WERI-Rb-1 (cell line): ENCODE measurements at regions not wholly inside any gene's neighbourhood (a gene's known extent, or its start where the extent isn't known, plus 50 kb on each side); places are given as distances from the start of the nearest gene placed in this dataset.

ENCODE experiments used
- DNase-seq: peaks from one replicate; pipeline ENCODE4 v3.0.0-alpha.2; 2020
- H3K27ac ChIP-seq: fragments of 250-450 bp; sonication (Bioruptor Pico); 2 replicates; pipeline ENCODE4 v1.5.1; 2020; ENCODE audit warnings: mild to moderate bottlenecking, moderate library complexity
- H3K27me3 ChIP-seq: fragments of 250-450 bp; sonication (Bioruptor Pico); 2 replicates; pipeline ENCODE4 v1.5.1; 2021; ENCODE audit warnings: mild to moderate bottlenecking, low read depth, moderate library complexity; ENCODE audit not compliant: insufficient read depth, severe bottlenecking
- H3K36me3 ChIP-seq: fragments of 250-450 bp; sonication (Bioruptor Pico); 2 replicates; pipeline ENCODE4 v1.5.1; 2020; ENCODE audit warnings: mild to moderate bottlenecking, moderate library complexity
- H3K4me3 ChIP-seq: 2 replicates; pipeline ENCODE4 v1.5.1; 2011; ENCODE audit warnings: low read depth, mild to moderate bottlenecking, control low read depth, low read length
- H3K9me3 ChIP-seq: fragments of 250-450 bp; sonication (Bioruptor Pico); 2 replicates; pipeline ENCODE4 v1.5.1; 2021; ENCODE audit warnings: mild to moderate bottlenecking, moderate library complexity; ENCODE audit not compliant: severe bottlenecking
- CTCF ChIP-seq: IDR thresholded peaks from 2 replicates; pipeline ENCODE4 v1.5.1; 2011; ENCODE audit warnings: low read depth, mild to moderate bottlenecking, control low read depth, inconsistent platforms, low read length

GRCh38 chr2:122506620-122507019 is 751.2 kb downstream of the TSN start:
- H3K36me3 ChIP-seq = no peaks in the 10 kb centered on the region
- no peak for TF ChIP-seq CTCF
- DNase-seq = no peak
- H3K4me3 ChIP-seq = no peak overlapping the region
- H3K9me3 ChIP-seq = no peaks in the 10 kb centered on the region
- no peak overlapping the region for H3K27ac ChIP-seq
- H3K27me3 ChIP-seq = no peaks in the 10 kb centered on the region

GRCh38 chr2:122507261-122507660 is 751.8 kb downstream of the TSN start:
- no peak for TF ChIP-seq CTCF
- H3K27ac ChIP-seq = no peak overlapping the region
- no peak for DNase-seq
- H3K27me3 ChIP-seq = no peaks in the 10 kb centered on the region
- H3K36me3 ChIP-seq = no peaks in the 10 kb centered on the region
- no peaks in the 10 kb centered on the region for H3K9me3 ChIP-seq
- no peak overlapping the region for H3K4me3 ChIP-seq

GRCh38 chr2:122512091-122512490 is 756.6 kb downstream of the TSN start:
- H3K4me3 ChIP-seq = no peak overlapping the region
- H3K27me3 ChIP-seq = no peaks in the 10 kb centered on the region
- H3K9me3 ChIP-seq = no peaks in the 10 kb centered on the region
- no peak for TF ChIP-seq CTCF
- DNase-seq = no peak
- H3K27ac ChIP-seq = no peak overlapping the region
- no peaks in the 10 kb centered on the region for H3K36me3 ChIP-seq

GRCh38 chr2:122514451-122514996 is 759.1 kb downstream of the TSN start:
- Histone ChIP-seq H3K27ac (no peak overlapping the region), H3K4me3 (no peak overlapping the region), H3K27me3 (no peaks in the 10 kb centered on the region), H3K9me3 (no peaks in the 10 kb centered on the region), H3K36me3 (no peaks in the 10 kb centered on the region)
- DNase-seq = no peak
- no peak for TF ChIP-seq CTCF

GRCh38 chr2:122515731-122516290 is 760.4 kb downstream of the TSN start:
- no peaks in the 10 kb centered on the region for H3K9me3 ChIP-seq
- no peaks in the 10 kb centered on the region for H3K27me3 ChIP-seq
- no peak overlapping the region for H3K27ac ChIP-seq
- H3K4me3 ChIP-seq = no peak overlapping the region
- TF ChIP-seq CTCF = no peak
- H3K36me3 ChIP-seq = no peaks in the 10 kb centered on the region
- no peak for DNase-seq

- no peak overlapping the region for H3K4me3 ChIP-seq
- H3K27me3 ChIP-seq = no peaks in the 10 kb centered on the region
- no peaks in the 10 kb centered on the region for H3K36me3 ChIP-seq
- H3K27ac ChIP-seq = no peak overlapping the region
- no peak for TF ChIP-seq CTCF
- H3K9me3 ChIP-seq = no peaks in the 10 kb centered on the region
- no peak for DNase-seq
Measured at GRCh38 chr2:122516775-122517174, 761.3 kb downstream of the TSN start.
